ENCODE measurements at regions not wholly inside any gene's neighbourhood (a gene's known extent, or its start where the extent isn't known, plus 50 kb on each side); places are given as distances from the start of the nearest gene placed in this dataset.

DNA sequence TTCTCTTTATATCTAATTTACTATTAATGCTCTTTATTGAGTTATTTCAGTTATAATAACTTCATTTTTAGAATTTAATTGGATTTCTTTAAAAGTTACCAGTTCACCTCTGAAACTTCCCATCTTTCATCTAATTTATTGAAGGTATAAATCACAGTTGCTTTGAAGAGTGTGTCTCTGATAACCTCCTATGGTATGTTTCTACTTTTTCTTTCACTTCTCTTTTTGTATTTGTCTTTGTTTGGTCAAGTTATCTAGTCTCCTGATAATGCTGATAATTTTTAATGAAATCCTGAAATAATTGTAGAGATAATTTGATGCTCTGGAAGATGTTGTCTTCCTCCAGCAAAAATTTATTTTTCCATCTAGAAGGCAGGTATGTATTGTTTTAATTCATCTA lies 141.6 kb upstream of the NPY2R start:
- no peak overlapping the region for H3K4me3 ChIP-seq (ENCODE audit: low read length)
- no peaks in the 10 kb centered on the region for H3K9me2 ChIP-seq (ENCODE audit: insufficient read depth, low read length)
- no peaks in the 10 kb centered on the region for H3K27me3 ChIP-seq (ENCODE audit: insufficient read depth, low read depth, low read length)
- no peaks in the 10 kb centered on the region for H3K9me3 ChIP-seq (ENCODE audit: low read length)
- H4K20me1 ChIP-seq (ENCODE audit: insufficient read depth): no peaks in the 10 kb centered on the region
- H3K9ac ChIP-seq (ENCODE audit: low read length): no peak overlapping the region
- no peak for TF ChIP-seq POLR2AphosphoS5 (IDR thresholded peaks at IDR 0.05)
- no peak for TF ChIP-seq SMC3 (conservative IDR thresholded peaks at IDR 0.05; ENCODE audit: poor library complexity)
- H2AFZ ChIP-seq (ENCODE audit: low read depth, low read length): no peak overlapping the region
- H3K4me2 ChIP-seq (ENCODE audit: low read length): no peak overlapping the region
- H3K36me3 ChIP-seq (ENCODE audit: insufficient read depth, low read length): no peaks in the 10 kb centered on the region
- no peaks in the 10 kb centered on the region for H3K79me2 ChIP-seq (replicated peaks; ENCODE audit: insufficient read depth, low read length)
- H3F3A ChIP-seq (ENCODE audit: insufficient read depth, low read length, poor library complexity, severe bottlenecking): no peaks in the 10 kb centered on the region
- no peak overlapping the region for H3K27ac ChIP-seq (ENCODE audit: low read length)

DNA sequence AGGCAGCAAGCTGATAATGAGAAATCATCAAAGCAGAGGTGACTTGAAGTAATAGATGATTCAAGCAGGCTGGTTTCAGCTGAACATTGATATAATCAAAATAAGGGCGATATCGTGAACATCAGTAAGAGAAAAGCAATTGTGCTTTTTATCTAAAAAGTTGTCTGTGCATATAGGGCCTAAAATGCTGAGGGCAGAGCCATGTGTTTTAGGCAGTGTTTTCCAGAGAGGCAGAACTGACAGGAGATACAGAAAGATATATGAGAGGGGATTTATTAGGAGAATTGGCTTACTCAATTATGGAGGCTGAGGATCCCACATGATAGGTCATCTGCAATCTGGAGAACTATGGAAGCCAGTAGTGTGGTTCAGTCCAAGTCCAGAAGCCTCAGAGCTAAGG lies 136.5 kb upstream of the NPY2R start:
- no peak overlapping the region for H3K4me3 ChIP-seq (ENCODE audit: low read length)
- H3K9me3 ChIP-seq (ENCODE audit: low read length): no peaks in the 10 kb centered on the region
- no peaks in the 10 kb centered on the region for H3K36me3 ChIP-seq (ENCODE audit: insufficient read depth, low read length)
- H3K27ac ChIP-seq (ENCODE audit: low read length): no peak overlapping the region
- no peaks in the 10 kb centered on the region for H3F3A ChIP-seq (ENCODE audit: insufficient read depth, low read length, poor library complexity, severe bottlenecking)
- no peak overlapping the region for H3K9ac ChIP-seq (ENCODE audit: low read length)
- TF ChIP-seq POLR2AphosphoS5 (IDR thresholded peaks at IDR 0.05) (no peak), MXI1 (conservative IDR thresholded peaks at IDR 0.05; ENCODE audit: poor library complexity, severe bottlenecking) (no peak), SMC3 (conservative IDR thresholded peaks at IDR 0.05; ENCODE audit: poor library complexity) (no peak), EZH2 (IDR thresholded peaks at IDR 0.05; ENCODE audit: borderline replicate concordance, insufficient read depth, low read length, poor library complexity, severe bottlenecking) (no peak), TAF1 (IDR thresholded peaks at IDR 0.05; ENCODE audit: low read depth) (no peak), RAD21 (conservative IDR thresholded peaks at IDR 0.05) (no peak), EP300 (conservative IDR thresholded peaks at IDR 0.05; ENCODE audit: poor library complexity, severe bottlenecking) (no peak)
- TF ChIP-seq, protein P1, sequence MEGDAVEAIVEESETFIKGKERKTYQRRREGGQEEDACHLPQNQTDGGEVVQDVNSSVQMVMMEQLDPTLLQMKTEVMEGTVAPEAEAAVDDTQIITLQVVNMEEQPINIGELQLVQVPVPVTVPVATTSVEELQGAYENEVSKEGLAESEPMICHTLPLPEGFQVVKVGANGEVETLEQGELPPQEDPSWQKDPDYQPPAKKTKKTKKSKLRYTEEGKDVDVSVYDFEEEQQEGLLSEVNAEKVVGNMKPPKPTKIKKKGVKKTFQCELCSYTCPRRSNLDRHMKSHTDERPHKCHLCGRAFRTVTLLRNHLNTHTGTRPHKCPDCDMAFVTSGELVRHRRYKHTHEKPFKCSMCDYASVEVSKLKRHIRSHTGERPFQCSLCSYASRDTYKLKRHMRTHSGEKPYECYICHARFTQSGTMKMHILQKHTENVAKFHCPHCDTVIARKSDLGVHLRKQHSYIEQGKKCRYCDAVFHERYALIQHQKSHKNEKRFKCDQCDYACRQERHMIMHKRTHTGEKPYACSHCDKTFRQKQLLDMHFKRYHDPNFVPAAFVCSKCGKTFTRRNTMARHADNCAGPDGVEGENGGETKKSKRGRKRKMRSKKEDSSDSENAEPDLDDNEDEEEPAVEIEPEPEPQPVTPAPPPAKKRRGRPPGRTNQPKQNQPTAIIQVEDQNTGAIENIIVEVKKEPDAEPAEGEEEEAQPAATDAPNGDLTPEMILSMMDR (IDR thresholded peaks at IDR 0.05; ENCODE audit: poor library complexity, severe bottlenecking): no peak
- TF ChIP-seq, protein P2, sequence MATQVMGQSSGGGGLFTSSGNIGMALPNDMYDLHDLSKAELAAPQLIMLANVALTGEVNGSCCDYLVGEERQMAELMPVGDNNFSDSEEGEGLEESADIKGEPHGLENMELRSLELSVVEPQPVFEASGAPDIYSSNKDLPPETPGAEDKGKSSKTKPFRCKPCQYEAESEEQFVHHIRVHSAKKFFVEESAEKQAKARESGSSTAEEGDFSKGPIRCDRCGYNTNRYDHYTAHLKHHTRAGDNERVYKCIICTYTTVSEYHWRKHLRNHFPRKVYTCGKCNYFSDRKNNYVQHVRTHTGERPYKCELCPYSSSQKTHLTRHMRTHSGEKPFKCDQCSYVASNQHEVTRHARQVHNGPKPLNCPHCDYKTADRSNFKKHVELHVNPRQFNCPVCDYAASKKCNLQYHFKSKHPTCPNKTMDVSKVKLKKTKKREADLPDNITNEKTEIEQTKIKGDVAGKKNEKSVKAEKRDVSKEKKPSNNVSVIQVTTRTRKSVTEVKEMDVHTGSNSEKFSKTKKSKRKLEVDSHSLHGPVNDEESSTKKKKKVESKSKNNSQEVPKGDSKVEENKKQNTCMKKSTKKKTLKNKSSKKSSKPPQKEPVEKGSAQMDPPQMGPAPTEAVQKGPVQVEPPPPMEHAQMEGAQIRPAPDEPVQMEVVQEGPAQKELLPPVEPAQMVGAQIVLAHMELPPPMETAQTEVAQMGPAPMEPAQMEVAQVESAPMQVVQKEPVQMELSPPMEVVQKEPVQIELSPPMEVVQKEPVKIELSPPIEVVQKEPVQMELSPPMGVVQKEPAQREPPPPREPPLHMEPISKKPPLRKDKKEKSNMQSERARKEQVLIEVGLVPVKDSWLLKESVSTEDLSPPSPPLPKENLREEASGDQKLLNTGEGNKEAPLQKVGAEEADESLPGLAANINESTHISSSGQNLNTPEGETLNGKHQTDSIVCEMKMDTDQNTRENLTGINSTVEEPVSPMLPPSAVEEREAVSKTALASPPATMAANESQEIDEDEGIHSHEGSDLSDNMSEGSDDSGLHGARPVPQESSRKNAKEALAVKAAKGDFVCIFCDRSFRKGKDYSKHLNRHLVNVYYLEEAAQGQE (IDR thresholded peaks at IDR 0.05; ENCODE audit: borderline replicate concordance): no peak
- no peaks in the 10 kb centered on the region for H3K27me3 ChIP-seq (ENCODE audit: insufficient read depth, low read depth, low read length)
- H3K9me2 ChIP-seq (ENCODE audit: insufficient read depth, low read length): no peaks in the 10 kb centered on the region
- no peaks in the 10 kb centered on the region for H4K20me1 ChIP-seq (ENCODE audit: insufficient read depth)
- no peak overlapping the region for H2AFZ ChIP-seq (ENCODE audit: low read depth, low read length)
- H3K79me2 ChIP-seq (replicated peaks; ENCODE audit: insufficient read depth, low read length): no peaks in the 10 kb centered on the region
- no peak overlapping the region for H3K4me2 ChIP-seq (ENCODE audit: low read length)

DNA sequence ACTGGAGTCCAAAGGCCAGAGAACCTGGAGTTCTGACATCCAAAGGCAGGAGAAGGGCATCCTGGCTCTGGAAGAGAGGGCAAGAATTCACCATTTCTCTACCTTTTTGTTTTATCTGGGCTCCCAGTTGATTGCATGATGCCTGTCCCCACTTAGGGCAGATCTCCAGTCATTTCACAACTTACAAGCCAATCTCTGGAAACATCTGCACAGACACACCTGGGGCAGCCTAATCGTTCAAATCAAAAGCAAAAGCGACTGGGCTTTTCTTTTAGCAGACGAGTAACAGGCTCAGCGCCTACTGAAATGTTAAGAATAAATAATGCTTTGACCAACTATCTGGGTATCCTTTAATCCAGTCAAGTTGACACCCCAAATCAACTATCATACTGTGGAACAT lies 136.0 kb upstream of the NPY2R start:
- Histone ChIP-seq H3K9me3 (ENCODE audit: low read length) (no peaks in the 10 kb centered on the region), H3K79me2 (replicated peaks; ENCODE audit: insufficient read depth, low read length) (no peaks in the 10 kb centered on the region), H3K4me2 (ENCODE audit: low read length) (no peak overlapping the region), H3K9me2 (ENCODE audit: insufficient read depth, low read length) (no peaks in the 10 kb centered on the region), H3F3A (ENCODE audit: insufficient read depth, low read length, poor library complexity, severe bottlenecking) (no peaks in the 10 kb centered on the region), H3K9ac (ENCODE audit: low read length) (no peak overlapping the region), H2AFZ (ENCODE audit: low read depth, low read length) (no peak overlapping the region), H3K4me3 (ENCODE audit: low read length) (no peak overlapping the region), H3K27me3 (ENCODE audit: insufficient read depth, low read depth, low read length) (no peaks in the 10 kb centered on the region), H3K36me3 (ENCODE audit: insufficient read depth, low read length) (no peaks in the 10 kb centered on the region), H4K20me1 (ENCODE audit: insufficient read depth) (no peaks in the 10 kb centered on the region), H3K27ac (ENCODE audit: low read length) (no peak overlapping the region)
- TF ChIP-seq, protein P1 (IDR thresholded peaks at IDR 0.05; ENCODE audit: poor library complexity, severe bottlenecking): no peak
- TF ChIP-seq EZH2 (IDR thresholded peaks at IDR 0.05; ENCODE audit: borderline replicate concordance, insufficient read depth, low read length, poor library complexity, severe bottlenecking) (no peak), RAD21 (conservative IDR thresholded peaks at IDR 0.05) (no peak)
